ENCODE measurements at regions not wholly inside any gene's neighbourhood (a gene's known extent, or its start where the extent isn't known, plus 50 kb on each side); places are given as distances from the start of the nearest gene placed in this dataset.
"Not testable (repeated sequence)": the region's sequence is repeated elsewhere in the genome, so short reads cannot be mapped to it uniquely, and the experiment has no call there.

- not testable (repeated sequence) for DNase-seq
Measured at GRCh38 chr4:131738991-131739390, 1410.1 kb upstream of the PCDH10 start.

DNA sequence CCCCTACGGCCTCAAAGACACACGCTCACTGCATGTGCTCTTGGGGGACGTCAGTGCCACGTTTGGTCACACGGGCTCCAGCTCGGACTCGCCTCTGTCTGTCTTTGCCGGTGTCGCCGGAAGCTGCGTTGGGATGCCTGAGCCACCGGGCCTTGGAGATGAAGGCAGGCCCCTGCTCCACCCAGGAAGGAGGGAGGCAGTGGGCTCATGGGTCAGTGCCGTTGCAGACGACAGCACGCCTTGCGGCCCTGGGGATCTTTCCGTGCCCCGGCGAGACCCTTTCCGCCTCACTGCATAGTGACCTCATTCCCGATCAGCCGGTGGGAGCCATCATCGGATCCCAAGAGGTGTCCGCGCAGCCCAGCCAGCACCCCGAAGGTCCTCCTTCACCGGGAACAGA, 1407.3 kb upstream of the PCDH10 start:
- DNase-seq, result not testable (repeated sequence)

DNA sequence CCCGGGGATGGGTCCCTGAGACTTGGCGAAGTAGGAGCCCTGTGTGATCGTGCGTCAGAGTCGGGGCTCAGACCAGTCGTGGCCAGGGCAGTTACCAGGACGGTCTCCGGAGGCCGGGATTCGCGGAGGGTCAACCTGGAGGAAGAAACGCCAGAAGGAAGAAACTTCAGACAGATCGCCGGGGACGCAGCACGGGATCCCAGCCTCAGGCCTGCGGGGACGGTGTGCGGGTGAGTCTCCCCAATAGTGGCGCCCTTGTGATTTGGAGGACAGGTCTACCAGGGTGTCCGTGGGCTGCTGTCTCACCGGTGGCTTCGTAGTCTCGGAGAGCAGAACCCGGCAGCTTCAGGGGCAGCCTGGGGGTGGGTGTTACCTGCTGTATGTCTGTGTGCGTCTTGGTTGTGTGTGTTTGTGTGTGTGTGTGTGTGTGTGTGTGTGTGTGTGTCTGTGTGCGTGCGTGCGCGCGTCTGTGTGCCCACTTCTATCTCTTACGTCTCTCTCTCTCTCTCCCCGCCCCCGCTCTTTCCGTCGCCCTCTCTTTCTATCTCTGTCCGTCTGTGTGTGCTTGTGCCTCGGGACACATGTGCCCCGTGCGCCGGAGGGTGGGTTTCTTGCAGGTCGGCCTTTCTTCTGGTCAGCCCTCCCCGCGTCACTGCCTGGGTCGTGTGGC, 1406.4 kb upstream of the PCDH10 start:
- DNase-seq, result not testable (repeated sequence)

DNA sequence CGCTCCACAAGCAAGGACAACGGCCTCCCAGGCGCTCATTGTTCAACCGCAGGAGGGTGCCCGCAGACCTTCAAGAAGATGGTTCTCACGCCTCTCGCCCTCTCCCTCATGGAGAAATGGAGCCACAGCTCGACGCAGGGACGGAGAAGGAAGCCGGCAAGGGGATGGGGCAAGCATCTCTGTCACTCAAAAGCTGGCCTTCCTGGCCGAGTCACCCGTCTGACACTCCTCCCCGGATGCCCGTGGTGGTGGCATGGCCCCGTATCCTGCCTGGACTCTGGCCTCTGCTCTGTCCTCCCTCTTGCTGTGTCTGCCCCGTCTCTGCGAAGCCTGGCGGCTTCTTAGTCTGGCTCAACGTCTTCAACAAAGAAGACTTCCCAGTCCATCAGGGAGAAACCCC, 1405.7 kb upstream of the PCDH10 start:
- not testable (repeated sequence) for DNase-seq

DNA sequence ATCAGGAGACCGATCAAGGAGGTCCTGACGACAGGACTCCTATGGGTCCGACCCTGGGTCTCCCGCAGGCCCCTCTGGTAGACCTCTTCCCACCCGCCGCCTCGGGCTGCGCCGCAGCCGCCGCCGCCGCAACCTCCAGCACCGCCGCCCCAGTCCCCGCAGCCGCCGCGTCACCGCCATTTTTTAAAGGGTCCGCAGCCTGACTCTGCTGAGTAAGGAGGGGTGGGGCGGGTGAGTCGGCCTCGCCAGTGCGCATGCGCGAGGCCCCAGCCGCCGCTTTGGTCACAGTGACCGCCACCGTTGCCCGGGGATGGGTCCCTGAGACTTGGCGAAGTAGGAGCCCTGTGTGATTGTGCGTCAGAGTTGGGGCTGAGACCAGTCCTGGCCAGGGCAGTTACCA, 1401.9 kb upstream of the PCDH10 start:
- not testable (repeated sequence) for DNase-seq

- DNase-seq, result not testable (repeated sequence)
Measured at GRCh38 chr4:131749224-131749623, 1399.9 kb upstream of the PCDH10 start.

DNA sequence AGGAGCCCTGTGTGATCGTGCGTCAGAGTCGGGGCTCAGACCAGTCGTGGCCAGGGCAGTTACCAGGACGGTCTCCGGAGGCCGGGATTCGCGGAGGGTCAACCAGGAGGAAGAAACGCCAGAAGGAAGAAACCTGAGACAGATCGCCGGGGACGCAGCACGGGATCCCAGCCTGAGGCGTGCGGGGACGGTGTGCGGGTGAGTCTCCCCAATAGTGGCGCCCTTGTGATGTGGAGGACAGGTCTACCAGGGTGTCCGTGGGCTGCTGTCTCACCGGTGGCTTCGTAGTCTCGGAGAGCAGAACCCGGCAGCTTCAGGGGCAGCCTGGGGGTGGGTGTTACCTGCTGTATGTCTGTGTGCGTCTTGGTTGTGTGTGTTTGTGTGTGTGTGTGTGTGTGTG, 1399.1 kb upstream of the PCDH10 start:
- not testable (repeated sequence) for DNase-seq

- DNase-seq, result not testable (repeated sequence)
Measured at GRCh38 chr4:131750469-131750868, 1398.6 kb upstream of the PCDH10 start.

- DNase-seq, result not testable (repeated sequence)
Measured at GRCh38 chr4:131762234-131762633, 1386.9 kb upstream of the PCDH10 start.

DNA sequence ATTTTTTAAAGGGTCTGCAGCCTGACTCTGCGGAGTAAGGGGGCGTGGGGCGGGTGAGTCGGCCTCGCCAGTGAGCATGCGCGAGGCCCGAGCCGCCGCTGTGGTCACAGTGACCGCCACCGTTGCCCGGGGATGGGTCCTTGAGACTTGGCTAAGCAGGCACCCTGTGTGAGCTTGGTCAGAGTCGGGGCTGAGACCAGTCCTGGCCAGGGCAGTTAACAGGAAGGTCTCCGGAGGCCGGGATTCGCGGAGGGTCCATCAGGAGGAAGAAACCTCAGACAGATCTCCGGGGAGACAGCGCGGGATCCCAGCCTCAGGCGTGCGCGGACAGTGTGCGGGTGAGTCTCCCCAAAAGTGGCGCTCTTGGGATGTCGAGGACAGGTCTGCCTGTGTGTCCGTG, 1384.4 kb upstream of the PCDH10 start:
- DNase-seq, result no peak

GRCh38 chr4:131774382-131774781, 1374.7 kb upstream of the PCDH10 start:
- not testable (repeated sequence) for DNase-seq

GRCh38 chr4:131810565-131810964, 1338.5 kb upstream of the PCDH10 start:
- not testable (repeated sequence) for DNase-seq

All from NCI-H1417 treated with DMSO at 0.1 percent for 48 hours (cell line).